Non-pigmented ciliary epithelial cell (primary cell): ENCODE measurements at regions not wholly inside any gene's neighbourhood (a gene's known extent, or its start where the extent isn't known, plus 50 kb on each side); places are given as distances from the start of the nearest gene placed in this dataset.
"Not testable (repeated sequence)": the region's sequence is repeated elsewhere in the genome, so short reads cannot be mapped to it uniquely, and the experiment has no call there.

Experiments
- DNase-seq: peaks from one replicate; pipeline ENCODE4 v3.0.0-alpha.2; 2010; ENCODE audit warnings: low read depth

DNA sequence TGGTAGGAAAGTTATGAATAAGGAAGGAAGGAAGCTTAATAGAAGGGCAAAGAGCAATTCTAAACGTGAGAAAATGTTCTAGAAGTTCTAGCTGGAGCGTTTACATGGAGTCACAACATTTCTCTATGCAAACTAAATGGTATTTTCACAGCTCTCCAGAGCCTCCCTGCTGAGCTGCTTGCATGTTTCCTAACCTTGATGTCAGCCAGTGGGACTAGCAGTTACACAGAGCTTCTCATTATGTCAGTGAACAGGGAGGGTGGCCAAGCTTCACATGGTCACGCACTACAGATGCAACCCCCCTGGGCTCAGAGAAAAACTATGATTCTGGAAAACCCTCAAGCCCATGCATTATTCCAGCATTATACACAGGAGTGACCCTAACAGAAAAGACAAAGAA is 153.4 kb upstream of the CCDC150 start:
- DNase-seq: no peak

GRCh38 chr2:196487417-196487816 is 152.1 kb upstream of the CCDC150 start:
- DNase-seq: no peak

- DNase-seq: no peak
Measured at GRCh38 chr2:196489371-196489770, 150.1 kb upstream of the CCDC150 start.

DNA sequence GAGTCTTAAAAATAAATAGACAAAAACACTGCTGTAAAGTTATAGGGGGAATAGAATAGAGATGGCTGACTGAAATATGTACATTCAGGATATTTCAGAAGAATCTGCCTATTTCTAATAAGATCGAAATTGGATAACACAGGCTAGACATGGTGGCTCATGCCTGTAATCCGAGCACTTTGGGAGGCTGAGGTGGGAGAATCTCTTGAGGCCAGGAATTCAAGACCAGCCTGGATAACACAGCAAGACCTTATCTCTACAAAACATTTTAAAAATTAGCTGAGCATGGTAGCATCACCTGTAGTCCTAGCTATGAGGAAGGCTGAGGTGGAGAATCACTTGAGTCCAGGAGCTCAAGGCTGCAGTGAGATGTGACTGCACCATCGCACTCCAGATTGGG is 146.6 kb upstream of the CCDC150 start:
- DNase-seq: no peak

GRCh38 chr2:196498962-196499361 is 140.6 kb upstream of the CCDC150 start:
- no peak for DNase-seq

- DNase-seq: no peak
Measured at GRCh38 chr2:196499686-196500085, 139.8 kb upstream of the CCDC150 start.

DNA sequence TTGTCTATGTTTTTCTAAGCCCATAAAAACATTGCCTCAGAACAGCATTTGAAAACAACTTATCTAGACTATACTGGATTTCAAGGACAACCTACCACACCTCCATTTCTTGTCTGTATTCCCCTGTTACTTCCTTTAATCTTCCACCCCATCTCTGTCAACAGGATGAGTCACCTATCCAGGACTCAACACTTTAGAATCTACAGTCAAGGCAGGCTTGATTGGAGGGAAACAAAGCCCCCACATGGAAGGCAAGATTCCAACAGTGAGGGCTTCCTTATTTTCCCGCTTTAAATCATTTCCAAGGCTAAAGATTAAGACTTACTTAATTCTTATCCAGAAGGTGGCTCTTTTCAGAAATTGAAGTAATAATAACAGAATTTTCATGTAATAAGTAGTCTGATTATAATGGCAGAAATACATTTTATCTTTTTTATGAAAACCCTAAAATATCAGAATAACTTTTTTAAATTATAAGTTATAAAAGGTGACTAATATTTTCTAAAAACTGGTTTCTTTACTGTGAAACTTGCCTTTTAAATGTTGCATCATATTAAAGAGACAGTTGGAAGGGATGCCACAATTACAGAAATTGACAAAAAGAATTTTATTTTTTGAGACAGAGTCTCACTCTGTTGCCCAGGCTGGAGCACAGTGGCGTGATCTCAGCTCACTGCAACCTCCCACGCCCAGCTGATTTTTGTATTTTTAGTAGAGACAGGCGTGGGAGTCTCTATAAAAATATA is 138.7 kb upstream of the CCDC150 start:
- DNase-seq: peak; percentile 22

- DNase-seq: no peak
Measured at GRCh38 chr2:196501836-196502235, 137.7 kb upstream of the CCDC150 start.

DNA sequence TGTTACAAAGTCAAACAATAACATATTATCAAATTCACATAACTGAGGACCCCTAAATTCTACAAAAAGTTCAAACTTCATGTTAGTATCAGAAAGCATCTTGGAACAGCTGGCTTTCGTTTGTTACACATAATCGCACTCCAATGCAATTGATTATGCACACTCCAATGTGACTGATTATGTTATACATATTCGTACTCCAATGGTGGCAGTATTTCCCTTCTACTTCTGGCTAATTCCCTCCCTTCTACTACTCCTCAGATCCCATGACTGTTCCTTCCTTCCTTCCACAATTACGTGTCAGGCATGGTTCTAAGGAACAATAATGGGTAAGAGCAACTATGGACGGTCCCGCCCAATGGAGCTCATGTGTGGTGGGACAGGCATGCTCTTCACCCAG is 137.1 kb upstream of the CCDC150 start:
- no peak for DNase-seq

GRCh38 chr2:196503398-196503797 is 136.1 kb upstream of the CCDC150 start:
- no peak for DNase-seq

- no peak for DNase-seq
Measured at GRCh38 chr2:196504788-196505187, 134.7 kb upstream of the CCDC150 start.

DNA sequence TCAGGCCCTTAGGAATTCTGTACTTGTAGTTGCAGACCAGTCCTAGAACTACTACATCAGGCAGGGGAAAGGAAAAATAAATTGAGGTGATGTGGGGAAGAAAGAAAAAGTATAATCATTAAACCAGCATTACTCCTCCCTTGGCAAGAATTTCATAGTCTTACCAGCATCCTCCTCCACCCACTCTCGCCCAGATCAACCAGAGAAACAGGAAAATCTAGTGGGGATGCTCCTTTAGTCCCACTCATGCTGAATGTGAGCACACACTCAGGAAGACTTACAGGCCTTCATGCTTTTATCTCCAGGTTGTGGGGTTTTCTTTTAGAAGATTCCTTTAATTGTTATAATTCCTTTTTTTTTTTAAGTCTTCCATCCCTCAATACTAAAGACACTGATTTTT is 129.3 kb upstream of the CCDC150 start:
- DNase-seq: no peak

- DNase-seq: no peak
Measured at GRCh38 chr2:196511258-196512168, 128.0 kb upstream of the CCDC150 start.

GRCh38 chr2:196513796-196514526 is 125.6 kb upstream of the CCDC150 start:
- no peak for DNase-seq

DNA sequence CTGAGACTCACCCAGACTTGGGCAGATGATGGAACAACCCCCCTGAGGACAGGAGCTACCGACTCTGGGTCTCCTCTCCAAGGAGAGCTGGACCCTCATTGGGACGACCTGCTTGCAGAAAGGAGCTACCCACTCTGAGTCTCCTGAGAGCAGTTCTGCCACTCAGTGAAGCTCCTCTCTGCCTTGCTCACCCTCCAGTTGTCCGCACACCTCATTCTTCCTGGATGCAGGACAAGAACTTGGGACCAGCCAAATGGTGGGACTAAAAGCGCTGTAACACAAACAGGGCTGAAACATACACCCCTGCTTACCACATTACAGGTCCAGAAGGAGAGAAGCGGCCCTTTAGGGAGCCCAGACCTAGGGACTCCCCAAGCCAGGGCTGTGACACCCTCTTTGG is 124.9 kb upstream of the CCDC150 start:
- DNase-seq: no peak

DNA sequence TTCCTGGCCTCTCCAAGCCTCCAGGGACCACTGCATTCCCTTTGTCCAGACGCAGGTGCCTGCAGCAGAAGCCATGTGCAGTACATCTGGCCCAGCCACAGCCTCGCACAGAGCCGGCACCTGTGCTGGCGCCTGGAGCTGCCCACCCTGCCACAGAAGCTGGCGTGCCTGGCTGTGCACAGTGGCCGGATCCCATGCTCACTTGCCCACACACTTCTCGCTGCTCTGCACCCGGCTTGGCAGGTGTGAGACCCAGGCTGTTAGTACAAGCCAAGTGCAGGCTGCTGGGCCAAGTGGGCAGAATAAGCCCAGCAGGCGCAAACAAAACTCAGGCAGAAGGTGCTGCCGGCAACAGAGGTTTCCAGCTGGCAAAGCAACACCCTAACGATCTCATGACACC is 124.5 kb upstream of the CCDC150 start:
- DNase-seq: no peak

DNA sequence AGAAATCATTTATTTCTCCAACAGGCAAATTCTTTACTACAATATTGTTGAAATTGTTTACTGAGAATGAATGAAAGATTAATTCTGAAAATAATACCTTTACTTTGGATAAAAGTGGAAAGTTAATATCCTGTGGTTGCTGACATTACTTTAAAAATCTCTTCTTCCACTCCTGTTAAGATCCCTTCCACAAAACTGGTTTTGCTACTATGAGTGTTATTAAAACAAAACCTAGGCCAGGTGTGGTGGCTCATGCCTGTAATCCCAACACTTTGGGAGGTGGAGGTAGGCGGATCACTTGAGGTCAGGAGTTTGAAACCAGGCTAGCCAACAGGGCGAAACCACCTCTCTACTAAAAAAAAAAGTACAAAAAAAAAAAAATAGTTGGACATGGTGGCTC is 123.9 kb upstream of the CCDC150 start:
- DNase-seq: no peak

- DNase-seq: no peak
Measured at GRCh38 chr2:196516564-196516963, 123.0 kb upstream of the CCDC150 start.

GRCh38 chr2:196520605-196521004 is 118.9 kb upstream of the CCDC150 start:
- DNase-seq: no peak

DNA sequence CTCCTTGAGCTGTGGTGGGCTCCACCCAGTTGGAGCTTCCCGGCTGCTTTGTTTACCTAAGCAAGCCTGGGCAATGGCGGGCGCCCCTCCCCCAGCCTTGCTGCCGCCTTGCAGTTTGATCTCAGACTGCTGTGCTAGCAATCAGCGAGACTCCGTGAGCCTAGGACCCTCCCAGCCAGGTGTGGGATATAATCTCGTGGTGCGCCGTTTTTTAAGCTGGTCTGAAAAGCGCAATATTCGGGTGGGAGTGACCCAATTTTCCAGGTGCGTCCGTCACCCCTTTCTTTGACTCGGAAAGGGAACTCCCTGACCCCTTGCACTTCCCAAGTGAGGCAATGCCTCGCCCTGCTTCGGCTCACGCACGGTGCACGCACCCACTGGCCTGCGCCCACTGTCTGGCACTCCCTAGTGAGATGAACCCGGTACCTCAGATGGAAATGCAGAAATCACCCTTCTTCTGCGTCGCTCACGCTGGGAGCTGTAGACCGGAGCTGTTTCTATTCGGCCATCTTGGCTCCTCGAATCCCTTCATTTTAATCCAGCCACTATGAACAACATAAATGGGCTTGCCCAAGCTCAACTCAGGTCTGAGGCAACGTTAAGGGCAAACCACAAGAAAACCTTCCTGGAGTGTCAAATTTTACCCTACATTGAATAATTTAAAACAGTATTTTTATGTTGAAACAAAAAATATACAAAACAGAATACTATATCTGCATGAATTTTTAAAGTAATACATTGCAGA is 112.4 kb upstream of the CCDC150 start:
- not testable (repeated sequence) for DNase-seq

DNA sequence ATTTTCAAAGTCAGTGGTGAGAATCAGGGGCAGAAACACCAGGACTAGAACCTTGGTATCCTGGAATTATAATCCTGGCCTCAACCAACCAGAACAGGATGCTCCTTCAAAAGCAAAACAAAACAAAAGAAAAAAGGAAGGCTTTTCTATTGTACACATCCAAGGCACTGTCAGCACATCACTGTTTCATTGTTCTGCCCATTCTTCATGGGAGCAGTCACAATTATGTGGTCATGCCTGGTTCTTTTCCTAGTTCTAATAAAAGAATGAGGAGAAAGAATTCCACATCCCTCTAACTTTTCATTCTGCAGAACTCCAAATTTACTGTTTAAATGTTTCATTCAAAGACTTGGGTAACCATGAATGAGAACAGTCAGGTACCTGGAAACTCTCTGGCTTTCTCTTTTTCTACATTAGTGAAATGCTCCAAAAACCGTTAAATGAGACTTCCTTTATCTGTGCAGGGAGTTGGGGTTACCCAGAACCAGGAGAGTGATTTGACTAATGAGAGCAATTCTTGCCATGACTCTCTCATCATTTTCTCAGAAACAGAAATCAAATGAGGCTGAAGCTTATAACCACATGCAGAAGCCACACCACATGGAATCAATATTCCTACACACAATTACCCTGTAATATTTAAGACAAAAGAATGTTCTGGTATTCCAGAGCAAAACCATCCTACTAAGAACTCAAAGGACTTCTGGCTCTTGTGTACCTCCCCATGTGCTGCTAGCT is 110.9 kb upstream of the CCDC150 start:
- DNase-seq: no peak
